ENCODE measurements at regions not wholly inside any gene's neighbourhood (a gene's known extent, or its start where the extent isn't known, plus 50 kb on each side); places are given as distances from the start of the nearest gene placed in this dataset.

DNA sequence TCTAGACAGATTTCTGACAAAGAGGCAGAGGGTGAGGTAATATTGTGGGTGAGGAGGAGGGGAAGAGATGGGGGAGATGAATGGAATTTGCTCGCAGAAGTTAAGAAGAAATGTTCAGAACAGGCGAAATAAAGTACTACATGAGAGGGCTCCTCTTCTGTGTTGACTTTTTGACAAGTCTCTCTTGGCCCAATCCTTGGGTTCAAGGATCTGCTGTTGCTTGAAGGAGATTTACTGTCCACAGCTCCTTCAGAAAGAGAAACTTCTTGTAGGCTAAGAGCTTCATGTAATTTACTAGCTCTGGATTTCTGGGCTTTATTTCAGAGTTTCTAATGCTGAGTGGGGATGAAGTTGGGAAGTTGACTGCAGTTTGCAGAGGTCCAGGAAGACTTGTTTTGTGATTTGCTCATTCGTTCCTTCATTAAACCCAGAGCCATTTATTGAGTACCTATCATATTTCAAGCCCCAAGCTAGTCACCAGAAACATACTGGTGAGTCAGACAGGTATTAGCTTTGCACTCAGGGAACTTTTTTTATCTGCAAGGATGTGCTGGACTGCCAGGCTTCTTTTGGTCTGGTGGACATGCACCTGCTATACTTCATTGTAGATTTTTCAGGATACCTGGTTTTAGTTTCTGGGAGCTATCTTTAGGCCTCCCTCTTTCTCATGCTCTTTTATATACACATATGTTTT, 402.9 kb upstream of the CLINT1 start:
- TF ChIP-seq, protein P1, sequence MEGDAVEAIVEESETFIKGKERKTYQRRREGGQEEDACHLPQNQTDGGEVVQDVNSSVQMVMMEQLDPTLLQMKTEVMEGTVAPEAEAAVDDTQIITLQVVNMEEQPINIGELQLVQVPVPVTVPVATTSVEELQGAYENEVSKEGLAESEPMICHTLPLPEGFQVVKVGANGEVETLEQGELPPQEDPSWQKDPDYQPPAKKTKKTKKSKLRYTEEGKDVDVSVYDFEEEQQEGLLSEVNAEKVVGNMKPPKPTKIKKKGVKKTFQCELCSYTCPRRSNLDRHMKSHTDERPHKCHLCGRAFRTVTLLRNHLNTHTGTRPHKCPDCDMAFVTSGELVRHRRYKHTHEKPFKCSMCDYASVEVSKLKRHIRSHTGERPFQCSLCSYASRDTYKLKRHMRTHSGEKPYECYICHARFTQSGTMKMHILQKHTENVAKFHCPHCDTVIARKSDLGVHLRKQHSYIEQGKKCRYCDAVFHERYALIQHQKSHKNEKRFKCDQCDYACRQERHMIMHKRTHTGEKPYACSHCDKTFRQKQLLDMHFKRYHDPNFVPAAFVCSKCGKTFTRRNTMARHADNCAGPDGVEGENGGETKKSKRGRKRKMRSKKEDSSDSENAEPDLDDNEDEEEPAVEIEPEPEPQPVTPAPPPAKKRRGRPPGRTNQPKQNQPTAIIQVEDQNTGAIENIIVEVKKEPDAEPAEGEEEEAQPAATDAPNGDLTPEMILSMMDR (IDR thresholded peaks at IDR 0.05) = no peak
- TF ChIP-seq POLR2AphosphoS5 (IDR thresholded peaks at IDR 0.05) = no peak
- no peak for TF ChIP-seq POLR2A (IDR thresholded peaks at IDR 0.05)
- no peak for TF ChIP-seq EP300 (IDR thresholded peaks at IDR 0.05)
- Histone ChIP-seq H3K27me3 (no peaks in the 10 kb centered on the region), H3K36me3 (no peaks in the 10 kb centered on the region), H3K9me3 (no peaks in the 10 kb centered on the region), H3K27ac (no peak overlapping the region), H3K4me1 (no peaks in the 10 kb centered on the region), H3K4me3 (no peak overlapping the region)
- ATAC-seq (ENCODE audit: low FRiP score in 2 of 2) (no peak), DNase-seq (no peak)
- 56 to 67% methylated on average over 3 of the region's 3 CpGs for WGBS, 2 donors

DNA sequence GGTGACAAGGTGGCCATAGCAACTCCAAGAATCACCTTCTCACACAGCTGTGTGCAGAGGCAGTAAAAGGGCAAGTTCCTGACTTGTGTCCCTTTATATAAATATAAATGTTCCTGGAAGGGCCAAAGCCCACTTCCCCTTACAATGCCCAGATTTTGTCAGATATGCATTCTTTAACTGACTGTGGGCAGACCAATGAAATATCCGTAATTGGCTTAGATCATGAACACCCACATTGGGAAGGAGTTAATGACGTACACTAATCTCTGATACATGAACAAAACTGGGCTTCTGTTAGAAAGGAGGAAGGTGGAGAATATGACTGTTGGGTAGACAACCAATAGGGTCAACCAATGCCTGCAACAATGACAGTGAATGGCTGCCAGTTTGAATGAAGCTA, 397.2 kb upstream of the CLINT1 start:
- 80 to 92% methylated on average over 2 of the region's 2 CpGs for WGBS, 2 donors
- DNase-seq (no peak), ATAC-seq (ENCODE audit: low FRiP score in 2 of 2) (no peak)
- Histone ChIP-seq H3K27me3 (no peaks in the 10 kb centered on the region), H3K27ac (no peak overlapping the region), H3K4me1 (no peaks in the 10 kb centered on the region), H3K9me3 (no peaks in the 10 kb centered on the region), H3K36me3 (no peaks in the 10 kb centered on the region), H3K4me3 (no peak overlapping the region)
- TF ChIP-seq, protein P1 (IDR thresholded peaks at IDR 0.05) = no peak
- no peak for TF ChIP-seq EP300 (IDR thresholded peaks at IDR 0.05)
- no peak for TF ChIP-seq POLR2AphosphoS5 (IDR thresholded peaks at IDR 0.05)
- TF ChIP-seq POLR2A (IDR thresholded peaks at IDR 0.05) = no peak

DNA sequence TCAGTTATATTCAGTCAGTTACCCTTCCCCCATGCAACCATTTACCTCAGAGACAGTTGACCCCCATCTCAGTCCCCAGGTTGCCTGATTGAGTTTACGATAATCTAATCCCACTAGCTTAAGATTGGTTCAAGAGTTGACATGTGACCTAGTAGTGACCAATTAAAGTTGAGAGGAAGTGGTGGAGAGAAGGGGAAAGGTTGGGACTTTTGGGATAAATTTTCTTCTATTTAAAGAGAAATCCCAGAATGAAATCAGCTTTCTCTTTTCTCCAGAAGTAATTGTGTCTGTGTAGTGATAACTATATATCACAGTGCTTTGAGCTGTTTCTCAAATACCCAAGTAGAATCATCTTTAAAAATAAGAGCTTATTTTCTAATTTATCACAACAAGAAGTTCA, 396.7 kb upstream of the CLINT1 start:
- Histone ChIP-seq H3K27me3 (no peaks in the 10 kb centered on the region), H3K9me3 (no peaks in the 10 kb centered on the region), H3K36me3 (no peaks in the 10 kb centered on the region), H3K4me1 (no peaks in the 10 kb centered on the region), H3K4me3 (no peak overlapping the region), H3K27ac (no peak overlapping the region)
- DNase-seq (no peak), ATAC-seq (ENCODE audit: low FRiP score in 2 of 2) (no peak)
- 86 to 94% methylated on average over 1 of the region's 1 CpG for WGBS, 2 donors
- TF ChIP-seq POLR2AphosphoS5 (IDR thresholded peaks at IDR 0.05) = no peak
- TF ChIP-seq, protein P1 (IDR thresholded peaks at IDR 0.05) = no peak
- TF ChIP-seq POLR2A (IDR thresholded peaks at IDR 0.05) = no peak
- TF ChIP-seq EP300 (IDR thresholded peaks at IDR 0.05) = no peak

DNA sequence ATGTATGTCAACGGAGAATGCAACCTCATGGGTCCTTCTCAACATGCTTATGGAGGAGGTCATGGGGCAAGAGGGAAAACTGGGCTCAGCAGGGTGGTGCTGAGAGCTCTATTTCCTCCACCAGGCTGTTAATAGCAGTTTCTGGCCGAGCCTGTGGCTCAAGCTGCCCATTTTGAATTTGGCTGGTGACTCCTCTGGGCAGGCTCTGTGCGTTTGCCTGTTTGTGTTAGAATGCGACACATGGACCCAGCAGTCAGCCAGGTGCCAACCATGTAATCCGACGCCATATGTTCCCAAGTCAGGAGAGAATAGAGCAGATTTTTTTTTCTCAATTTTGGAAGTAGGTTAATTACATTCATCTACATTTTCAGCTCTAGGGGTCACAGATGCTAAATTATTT, 387.7 kb upstream of the CLINT1 start:
- H3K36me3 ChIP-seq = no peaks in the 10 kb centered on the region
- no peak overlapping the region for H3K27ac ChIP-seq
- no peaks in the 10 kb centered on the region for H3K27me3 ChIP-seq
- ATAC-seq (ENCODE audit: low FRiP score in 2 of 2) (no peak), DNase-seq (no peak)
- TF ChIP-seq, protein P1 (IDR thresholded peaks at IDR 0.05) = no peak
- no peak for TF ChIP-seq POLR2AphosphoS5 (IDR thresholded peaks at IDR 0.05)
- 66 to 72% methylated on average over 6 of the region's 6 CpGs for WGBS, 2 donors
- H3K4me1 ChIP-seq = no peaks in the 10 kb centered on the region
- H3K9me3 ChIP-seq = no peaks in the 10 kb centered on the region
- H3K4me3 ChIP-seq = no peak overlapping the region

DNA sequence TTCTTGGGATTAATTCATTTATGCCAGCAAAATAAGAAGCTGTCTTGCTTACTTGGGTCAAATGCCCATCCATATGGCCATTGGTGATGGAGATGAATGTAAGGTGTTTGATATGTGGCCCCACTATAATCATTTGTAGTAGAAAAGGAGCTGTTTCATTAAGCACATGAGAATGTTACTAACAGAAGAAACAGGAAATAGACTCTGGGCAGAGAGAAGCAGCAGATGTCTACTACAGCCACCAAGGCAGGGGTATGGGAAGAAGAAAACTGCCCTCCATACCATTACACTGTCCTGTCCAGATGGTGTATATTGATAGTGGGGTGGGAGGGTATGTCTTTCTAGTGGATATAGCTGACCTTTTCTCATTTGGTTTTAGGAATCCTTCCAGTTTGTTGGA, 386.6 kb upstream of the CLINT1 start:
- DNase-seq (no peak), ATAC-seq (ENCODE audit: low FRiP score in 2 of 2) (no peak)
- Histone ChIP-seq H3K36me3 (no peaks in the 10 kb centered on the region), H3K4me3 (no peak overlapping the region), H3K4me1 (no peaks in the 10 kb centered on the region), H3K27ac (no peak overlapping the region), H3K27me3 (no peaks in the 10 kb centered on the region), H3K9me3 (no peaks in the 10 kb centered on the region)
- TF ChIP-seq EP300 (IDR thresholded peaks at IDR 0.05) (no peak), POLR2AphosphoS5 (IDR thresholded peaks at IDR 0.05) (no peak), POLR2A (IDR thresholded peaks at IDR 0.05) (no peak)
- TF ChIP-seq, protein P1 (IDR thresholded peaks at IDR 0.05) = no peak
